ENCODE measurements at regions not wholly inside any gene's neighbourhood (a gene's known extent, or its start where the extent isn't known, plus 50 kb on each side); places are given as distances from the start of the nearest gene placed in this dataset.

GRCh38 chr11:101357771-101358170, 226.0 kb downstream of the TRPC6 start:
- TF ChIP-seq EZH2 (IDR thresholded peaks at IDR 0.05; ENCODE audit: borderline replicate concordance, low read length), result no peak
- TF ChIP-seq, protein P1, sequence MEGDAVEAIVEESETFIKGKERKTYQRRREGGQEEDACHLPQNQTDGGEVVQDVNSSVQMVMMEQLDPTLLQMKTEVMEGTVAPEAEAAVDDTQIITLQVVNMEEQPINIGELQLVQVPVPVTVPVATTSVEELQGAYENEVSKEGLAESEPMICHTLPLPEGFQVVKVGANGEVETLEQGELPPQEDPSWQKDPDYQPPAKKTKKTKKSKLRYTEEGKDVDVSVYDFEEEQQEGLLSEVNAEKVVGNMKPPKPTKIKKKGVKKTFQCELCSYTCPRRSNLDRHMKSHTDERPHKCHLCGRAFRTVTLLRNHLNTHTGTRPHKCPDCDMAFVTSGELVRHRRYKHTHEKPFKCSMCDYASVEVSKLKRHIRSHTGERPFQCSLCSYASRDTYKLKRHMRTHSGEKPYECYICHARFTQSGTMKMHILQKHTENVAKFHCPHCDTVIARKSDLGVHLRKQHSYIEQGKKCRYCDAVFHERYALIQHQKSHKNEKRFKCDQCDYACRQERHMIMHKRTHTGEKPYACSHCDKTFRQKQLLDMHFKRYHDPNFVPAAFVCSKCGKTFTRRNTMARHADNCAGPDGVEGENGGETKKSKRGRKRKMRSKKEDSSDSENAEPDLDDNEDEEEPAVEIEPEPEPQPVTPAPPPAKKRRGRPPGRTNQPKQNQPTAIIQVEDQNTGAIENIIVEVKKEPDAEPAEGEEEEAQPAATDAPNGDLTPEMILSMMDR (conservative IDR thresholded peaks at IDR 0.05 in 1 of 2, IDR thresholded peaks at IDR 0.05 in 1 of 2; ENCODE audit: extremely low read depth in 1 of 2, insufficient read depth in 1 of 2, low read depth in 1 of 2, low read length in 2 of 2), result no peak

All from mammary epithelial cell (primary cell).